ENCODE measurements at regions not wholly inside any gene's neighbourhood (a gene's known extent, or its start where the extent isn't known, plus 50 kb on each side); places are given as distances from the start of the nearest gene placed in this dataset.

DNA sequence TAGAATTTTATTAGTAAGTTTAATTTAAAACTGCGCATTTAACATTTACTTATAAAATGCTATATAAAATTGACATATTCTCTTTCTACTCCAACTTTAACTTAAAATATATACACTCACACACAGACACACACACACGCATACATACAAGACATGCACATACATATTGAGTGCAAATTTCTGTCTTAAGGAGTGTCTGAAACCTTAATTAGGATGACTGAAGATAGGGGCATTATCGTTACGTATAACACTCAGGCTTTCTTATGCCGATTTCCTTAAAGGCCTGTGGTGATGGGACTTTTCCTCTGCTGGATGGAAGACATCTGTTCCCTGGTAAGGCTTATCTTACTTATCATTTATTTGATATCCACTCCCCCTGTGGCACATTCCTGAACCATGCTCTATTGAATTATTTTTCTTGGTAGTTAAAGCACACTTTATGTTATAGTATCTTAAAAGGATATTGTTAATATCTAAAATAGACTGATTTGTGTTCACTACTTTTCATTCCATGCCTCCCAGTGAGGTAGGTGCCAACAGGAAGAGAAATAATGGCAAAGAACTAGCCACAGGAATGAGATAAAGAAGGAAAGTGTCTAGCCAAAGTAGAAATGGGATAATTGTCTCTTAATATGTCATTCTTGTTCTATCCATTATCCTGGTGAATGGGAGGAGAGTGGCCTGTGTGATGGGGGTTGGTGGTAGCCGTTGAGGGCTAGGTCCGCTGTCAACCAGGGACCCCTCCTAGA is 92.9 kb upstream of the GPRIN3 start:
- BruUV-seq (replicated peaks), result no TSS peak
- POLR2A ChIA-PET, result no interaction called here
- H3K36me3 ChIP-seq (ENCODE audit: control insufficient read depth in 2 of 2, insufficient read depth in 2 of 2, low read length in 1 of 2), result no peaks in the 10 kb centered on the region
- no peak overlapping the region for H3K4me2 ChIP-seq (ENCODE audit: control insufficient read depth, insufficient read depth)
- no peaks in the 10 kb centered on the region for H3K4me1 ChIP-seq (ENCODE audit: control insufficient read depth, insufficient read depth, low read length)
- no peaks in the 10 kb centered on the region for H3K9me3 ChIP-seq (replicated peaks; ENCODE audit: control insufficient read depth, insufficient read depth, low read length)
- H3K27ac ChIP-seq (ENCODE audit: control insufficient read depth, insufficient read depth), result no peak overlapping the region
- RAD21 ChIA-PET (ENCODE audit: unreplicated experiment), result no interaction called here
- H3K9ac ChIP-seq (ENCODE audit: control insufficient read depth, insufficient read depth, low read length), result no peak overlapping the region
- intact Hi-C loops (cut with micrococcal nuclease; ENCODE audit: unreplicated experiment) (no loop called here), in situ Hi-C loops (cut with MboI) (no loop called here)
- H4K20me1 ChIP-seq (ENCODE audit: control insufficient read depth, insufficient read depth), result no peaks in the 10 kb centered on the region
- 42% methylated on average over 7 of the region's 7 CpGs for WGBS (ENCODE audit: insufficient coverage, insufficient replicate concordance, low lambda C conversion rate, missing lambda C conversion rate)
- no peak for TF ChIP-seq EED (IDR thresholded peaks at IDR 0.05; ENCODE audit: low read depth)
- TF ChIP-seq NBN (IDR thresholded peaks at IDR 0.05), result no peak
- no peak for TF ChIP-seq NFYB (IDR thresholded peaks at IDR 0.05; ENCODE audit: insufficient read depth, low read depth, low read length)
- no peak for TF ChIP-seq CBX3 (IDR thresholded peaks at IDR 0.05; ENCODE audit: borderline replicate concordance, low read depth)
- TF ChIP-seq HDGF (IDR thresholded peaks at IDR 0.05), result no peak
- no peak for TF ChIP-seq MLLT1 (IDR thresholded peaks at IDR 0.05)
- no peak for TF ChIP-seq TCF3 (IDR thresholded peaks at IDR 0.05; ENCODE audit: borderline replicate concordance, insufficient read depth, low read depth, low read length)
- no peak for TF ChIP-seq RUNX3 (IDR thresholded peaks at IDR 0.05; ENCODE audit: low read length)
- TF ChIP-seq FOXM1 (IDR thresholded peaks at IDR 0.05; ENCODE audit: low read depth, low read length), result no peak
- FAIRE-seq, result no peak
- no peak overlapping the region for H2AFZ ChIP-seq (ENCODE audit: control insufficient read depth, low read depth, low read length)
- no peak overlapping the region for H3K4me3 ChIP-seq
- H3K79me2 ChIP-seq (ENCODE audit: control insufficient read depth, insufficient read depth, low read length), result no peaks in the 10 kb centered on the region
- SMC1A ChIA-PET (ENCODE audit: uncharacterized antibody, unreplicated experiment), result interaction anchor here (1.0 kb wide), 1 partner anchor 29 kb away, joined by 3 read pairs; no protein-coding TSS in a partner anchor
- peaks cover 0 to 6% of the 10 kb centered on the region in 2 experiments; a peak in 1 of 4 replicates for H3K27me3 ChIP-seq (replicated peaks in 1 of 2; ENCODE audit: control insufficient read depth in 2 of 2, insufficient read depth in 2 of 2, low read length in 1 of 2)
- DNase-seq (ENCODE audit: low read depth, low spot score), result no peak
- ATAC-seq, result no peak
- CTCF ChIA-PET, result no interaction called here
